SK-N-SH treated with all-trans-retinoic acid at 6 μM for 48 hours (cell line): ENCODE measurements at regions not wholly inside any gene's neighbourhood (a gene's known extent, or its start where the extent isn't known, plus 50 kb on each side); places are given as distances from the start of the nearest gene placed in this dataset.

ENCODE experiments used
- ARNTL ChIP-seq: fragments of 450-650 bp; formaldehyde crosslinking; IDR thresholded peaks from 2 replicates; pipeline ENCODE4 v1.5.0; 2020; ENCODE audit warnings: low read depth, mild to moderate bottlenecking, moderate library complexity, borderline replicate concordance
- CREB5 ChIP-seq: fragments of 250-450 bp; sonication (Bioruptor Pico); IDR thresholded peaks from 2 replicates; pipeline ENCODE4 v1.5.1; 2020; ENCODE audit warnings: low read depth, mild to moderate bottlenecking, moderate library complexity
- ISL1 ChIP-seq: fragments of 250-450 bp; sonication (Bioruptor Pico); IDR thresholded peaks from 2 replicates; pipeline ENCODE4 v2.1.2; 2022; ENCODE audit warnings: mild to moderate bottlenecking, moderate library complexity
- OSR1 ChIP-seq: fragments of 250-450 bp; sonication (Bioruptor Pico); IDR thresholded peaks from 2 replicates; pipeline ENCODE4 v1.8.0; 2022; ENCODE audit warnings: moderate library complexity, mild to moderate bottlenecking, inconsistent platforms
- PPARA ChIP-seq: fragments of 250-450 bp; sonication (Bioruptor Pico); IDR thresholded peaks from 2 replicates; pipeline ENCODE4 v1.5.0; 2020; ENCODE audit warnings: mild to moderate bottlenecking, borderline replicate concordance
- TF ChIP-seq, protein P1 (sequence below): fragments of 250-450 bp; sonication (Bioruptor Pico); IDR thresholded peaks from 2 replicates; pipeline ENCODE4 v1.5.0; 2020; ENCODE audit warnings: mild to moderate bottlenecking, moderate library complexity

DNA sequence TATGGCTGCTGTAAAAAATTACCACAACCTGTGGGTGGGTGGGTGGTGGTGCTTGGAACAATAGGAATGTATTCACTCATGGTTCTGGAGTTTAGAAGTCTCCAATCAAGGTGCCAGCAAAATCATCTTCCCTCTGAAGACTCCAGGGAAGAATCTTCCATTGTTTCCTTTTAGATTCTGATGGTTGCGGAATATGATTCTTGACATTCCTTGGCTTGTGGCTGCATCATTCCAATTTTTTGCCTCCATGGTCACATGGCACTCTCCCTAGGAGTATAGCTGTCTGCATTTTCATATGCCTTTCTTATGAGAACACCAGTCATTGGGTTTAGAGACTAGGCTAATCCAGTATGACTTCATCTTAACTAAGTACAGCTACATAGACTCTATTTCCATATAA, 401.0 kb downstream of the HS3ST3B1 start:
- TF ChIP-seq OSR1 (no peak), CREB5 (CRISPR knock-in tag) (no peak), ISL1 (CRISPR knock-in tag) (no peak), PPARA (CRISPR knock-in tag) (no peak), ARNTL (no peak)
- TF ChIP-seq, protein P1, sequence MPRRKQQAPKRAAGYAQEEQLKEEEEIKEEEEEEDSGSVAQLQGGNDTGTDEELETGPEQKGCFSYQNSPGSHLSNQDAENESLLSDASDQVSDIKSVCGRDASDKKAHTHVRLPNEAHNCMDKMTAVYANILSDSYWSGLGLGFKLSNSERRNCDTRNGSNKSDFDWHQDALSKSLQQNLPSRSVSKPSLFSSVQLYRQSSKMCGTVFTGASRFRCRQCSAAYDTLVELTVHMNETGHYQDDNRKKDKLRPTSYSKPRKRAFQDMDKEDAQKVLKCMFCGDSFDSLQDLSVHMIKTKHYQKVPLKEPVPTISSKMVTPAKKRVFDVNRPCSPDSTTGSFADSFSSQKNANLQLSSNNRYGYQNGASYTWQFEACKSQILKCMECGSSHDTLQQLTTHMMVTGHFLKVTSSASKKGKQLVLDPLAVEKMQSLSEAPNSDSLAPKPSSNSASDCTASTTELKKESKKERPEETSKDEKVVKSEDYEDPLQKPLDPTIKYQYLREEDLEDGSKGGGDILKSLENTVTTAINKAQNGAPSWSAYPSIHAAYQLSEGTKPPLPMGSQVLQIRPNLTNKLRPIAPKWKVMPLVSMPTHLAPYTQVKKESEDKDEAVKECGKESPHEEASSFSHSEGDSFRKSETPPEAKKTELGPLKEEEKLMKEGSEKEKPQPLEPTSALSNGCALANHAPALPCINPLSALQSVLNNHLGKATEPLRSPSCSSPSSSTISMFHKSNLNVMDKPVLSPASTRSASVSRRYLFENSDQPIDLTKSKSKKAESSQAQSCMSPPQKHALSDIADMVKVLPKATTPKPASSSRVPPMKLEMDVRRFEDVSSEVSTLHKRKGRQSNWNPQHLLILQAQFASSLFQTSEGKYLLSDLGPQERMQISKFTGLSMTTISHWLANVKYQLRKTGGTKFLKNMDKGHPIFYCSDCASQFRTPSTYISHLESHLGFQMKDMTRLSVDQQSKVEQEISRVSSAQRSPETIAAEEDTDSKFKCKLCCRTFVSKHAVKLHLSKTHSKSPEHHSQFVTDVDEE, result no peak
